HG03442 (cell line): ENCODE measurements at regions not wholly inside any gene's neighbourhood (a gene's known extent, or its start where the extent isn't known, plus 50 kb on each side); places are given as distances from the start of the nearest gene placed in this dataset.
"Not testable (repeated sequence)": the region's sequence is repeated elsewhere in the genome, so short reads cannot be mapped to it uniquely, and the experiment has no call there.

Experiments
- ATAC-seq: cut with Tn5 transposase; IDR thresholded peaks from one replicate; pipeline ENCODE4 v1.9.1; 2021; ENCODE audit warnings: mild to moderate bottlenecking, moderate library complexity; ENCODE audit not compliant: unreplicated experiment

- no peak for ATAC-seq
Measured at GRCh38 chr1:37362594-37363385, 111.6 kb upstream of the ZC3H12A start.

GRCh38 chr1:37363535-37363934 is 110.8 kb upstream of the ZC3H12A start:
- no peak for ATAC-seq

GRCh38 chr1:37368665-37369315 is 105.6 kb upstream of the ZC3H12A start:
- ATAC-seq, result not testable (repeated sequence)

GRCh38 chr1:37372302-37372701 is 102.1 kb upstream of the ZC3H12A start:
- ATAC-seq, result no peak

- no peak for ATAC-seq
Measured at GRCh38 chr1:37372711-37373110, 101.7 kb upstream of the ZC3H12A start.

GRCh38 chr1:37373413-37373812 is 101.0 kb upstream of the ZC3H12A start:
- no peak for ATAC-seq

- ATAC-seq, result not testable (repeated sequence)
Measured at GRCh38 chr1:37380546-37380945, 93.8 kb upstream of the ZC3H12A start.

- no peak for ATAC-seq
Measured at GRCh38 chr1:37387854-37388253, 86.5 kb upstream of the ZC3H12A start.

- no peak for ATAC-seq
Measured at GRCh38 chr1:37389327-37389726, 85.1 kb upstream of the ZC3H12A start.

- no peak for ATAC-seq
Measured at GRCh38 chr1:37391211-37392011, 83.0 kb upstream of the ZC3H12A start.

GRCh38 chr1:37392051-37392450 is 82.3 kb upstream of the ZC3H12A start:
- ATAC-seq, result no peak

- no peak for ATAC-seq
Measured at GRCh38 chr1:37393173-37394120, 80.9 kb upstream of the ZC3H12A start.

- ATAC-seq, result no peak
Measured at GRCh38 chr1:37394574-37395464, 79.6 kb upstream of the ZC3H12A start.

GRCh38 chr1:37398096-37398495 is 76.3 kb upstream of the ZC3H12A start:
- no peak for ATAC-seq

- ATAC-seq, result no peak
Measured at GRCh38 chr1:37399205-37399604, 75.2 kb upstream of the ZC3H12A start.

- ATAC-seq, result no peak
Measured at GRCh38 chr1:37399830-37400464, 74.4 kb upstream of the ZC3H12A start.

GRCh38 chr1:37400466-37401225 is 73.7 kb upstream of the ZC3H12A start:
- no peak for ATAC-seq

- no peak for ATAC-seq
Measured at GRCh38 chr1:37403166-37403565, 71.2 kb upstream of the ZC3H12A start.
